GM21619 (cell line): ENCODE measurements at regions not wholly inside any gene's neighbourhood (a gene's known extent, or its start where the extent isn't known, plus 50 kb on each side); places are given as distances from the start of the nearest gene placed in this dataset.
"Not testable (repeated sequence)": the region's sequence is repeated elsewhere in the genome, so short reads cannot be mapped to it uniquely, and the experiment has no call there.

Experiments
- ATAC-seq: cut with Tn5 transposase; IDR thresholded peaks from one replicate; pipeline ENCODE4 v1.9.1; 2021; ENCODE audit not compliant: unreplicated experiment

GRCh38 chr12:87596134-87596533, 433.1 kb downstream of the C12orf50 start:
- ATAC-seq: no peak

GRCh38 chr12:87585882-87586557, 443.2 kb downstream of the C12orf50 start:
- ATAC-seq: no peak

- not testable (repeated sequence) for ATAC-seq
Measured at GRCh38 chr12:87579091-87579490, 450.1 kb downstream of the C12orf50 start.

- ATAC-seq: no peak
Measured at GRCh38 chr12:87575906-87576305, 453.3 kb downstream of the C12orf50 start.

- not testable (repeated sequence) for ATAC-seq
Measured at GRCh38 chr12:87566918-87567317, 462.3 kb downstream of the C12orf50 start.

- ATAC-seq: no peak
Measured at GRCh38 chr12:87556985-87557384, 472.2 kb downstream of the C12orf50 start.

GRCh38 chr12:87531213-87531612, 498.0 kb downstream of the C12orf50 start:
- ATAC-seq: not testable (repeated sequence)

GRCh38 chr12:87529413-87529812, 499.8 kb downstream of the C12orf50 start:
- ATAC-seq: no peak

- ATAC-seq: no peak
Measured at GRCh38 chr12:87520968-87521367, 508.2 kb downstream of the C12orf50 start.

- ATAC-seq: no peak
Measured at GRCh38 chr12:87518481-87518880, 510.7 kb downstream of the C12orf50 start.

- no peak for ATAC-seq
Measured at GRCh38 chr12:87518036-87518435, 511.2 kb downstream of the C12orf50 start.

- no peak for ATAC-seq
Measured at GRCh38 chr12:87513536-87514280, 515.5 kb downstream of the C12orf50 start.

GRCh38 chr12:87511371-87511770, 517.8 kb downstream of the C12orf50 start:
- no peak for ATAC-seq

GRCh38 chr12:87509237-87509820, 519.9 kb downstream of the C12orf50 start:
- ATAC-seq: no peak

GRCh38 chr12:87491598-87491997, 537.6 kb downstream of the C12orf50 start:
- ATAC-seq: no peak

- no peak for ATAC-seq
Measured at GRCh38 chr12:87491089-87491488, 538.1 kb downstream of the C12orf50 start.

GRCh38 chr12:87469295-87469694, 559.9 kb downstream of the C12orf50 start:
- ATAC-seq: no peak

GRCh38 chr12:87467936-87468335, 561.3 kb downstream of the C12orf50 start:
- no peak for ATAC-seq

GRCh38 chr12:87464565-87464964, 564.6 kb downstream of the C12orf50 start:
- no peak for ATAC-seq

- ATAC-seq: no peak
Measured at GRCh38 chr12:87444039-87444438, 585.2 kb downstream of the C12orf50 start.

GRCh38 chr12:87441511-87441910, 587.7 kb downstream of the C12orf50 start:
- ATAC-seq: no peak
